SK-N-SH treated with all-trans-retinoic acid at 6 μM for 48 hours (cell line): ENCODE measurements at regions not wholly inside any gene's neighbourhood (a gene's known extent, or its start where the extent isn't known, plus 50 kb on each side); places are given as distances from the start of the nearest gene placed in this dataset.

Experiments used
- ATAC-seq: fragments of 200-7000 bp; cut with Tn5 transposase; 3 replicates; pipeline ENCODE4 v1.9.1; 2020; ENCODE audit warnings: mild to moderate bottlenecking, moderate library complexity
- ARNTL ChIP-seq: fragments of 450-650 bp; formaldehyde crosslinking; IDR thresholded peaks from 2 replicates; pipeline ENCODE4 v1.5.0; 2020; ENCODE audit warnings: low read depth, mild to moderate bottlenecking, moderate library complexity, borderline replicate concordance
- BACH2 ChIP-seq: fragments of 250-450 bp; sonication (Bioruptor Pico); IDR thresholded peaks from 2 replicates; pipeline ENCODE4 v1.9.0; 2021; ENCODE audit warnings: mild to moderate bottlenecking, borderline replicate concordance
- ESRRG ChIP-seq: fragments of 250-450 bp; sonication (Bioruptor Pico); IDR thresholded peaks from 2 replicates; pipeline ENCODE4 v1.6.1; 2021; ENCODE audit warnings: mild to moderate bottlenecking
- GLIS3 ChIP-seq: fragments of 250-450 bp; sonication (Bioruptor Pico); IDR thresholded peaks from 2 replicates; pipeline ENCODE4 v1.5.0; 2020; ENCODE audit warnings: mild to moderate bottlenecking, moderate library complexity
- ISL1 ChIP-seq: fragments of 250-450 bp; sonication (Bioruptor Pico); IDR thresholded peaks from 2 replicates; pipeline ENCODE4 v2.1.2; 2022; ENCODE audit warnings: mild to moderate bottlenecking, moderate library complexity
- OSR1 ChIP-seq: fragments of 250-450 bp; sonication (Bioruptor Pico); IDR thresholded peaks from 2 replicates; pipeline ENCODE4 v1.8.0; 2022; ENCODE audit warnings: moderate library complexity, mild to moderate bottlenecking, inconsistent platforms
- RARB ChIP-seq: fragments of 250-450 bp; sonication (Bioruptor Pico); IDR thresholded peaks from 2 replicates; pipeline ENCODE4 v1.8.0; 2021; ENCODE audit warnings: mild to moderate bottlenecking, moderate library complexity
- TOX ChIP-seq: fragments of 250-450 bp; sonication (Bioruptor Pico); IDR thresholded peaks from 2 replicates; pipeline ENCODE4 v1.8.0; 2021; ENCODE audit warnings: mild to moderate bottlenecking, moderate library complexity, borderline replicate concordance
- ZFP3 ChIP-seq: fragments of 250-450 bp; sonication (Bioruptor Pico); IDR thresholded peaks from 2 replicates; pipeline ENCODE4 v1.5.0; 2020; ENCODE audit warnings: mild to moderate bottlenecking, moderate library complexity
- ZNF70 ChIP-seq: fragments of 450-650 bp; formaldehyde crosslinking; IDR thresholded peaks from 2 replicates; pipeline ENCODE4 v1.5.0; 2020; ENCODE audit warnings: mild to moderate bottlenecking, moderate library complexity
- ZNF8 ChIP-seq: fragments of 450-650 bp; formaldehyde crosslinking; IDR thresholded peaks from 2 replicates; pipeline ENCODE4 v1.5.0; 2020; ENCODE audit warnings: mild to moderate bottlenecking, moderate library complexity
- TF ChIP-seq, protein P1 (sequence below): fragments of 250-450 bp; sonication (Bioruptor Pico); IDR thresholded peaks from 2 replicates; pipeline ENCODE4 v1.8.0; 2021; ENCODE audit warnings: low read depth, mild to moderate bottlenecking, moderate library complexity, borderline replicate concordance
- TF ChIP-seq, protein P2 (sequence below): fragments of 250-450 bp; sonication (Bioruptor Pico); IDR thresholded peaks from 2 replicates; pipeline ENCODE4 v1.8.0; 2020; ENCODE audit warnings: mild to moderate bottlenecking, moderate library complexity, borderline replicate concordance
- TF ChIP-seq, protein P3 (sequence below): fragments of 250-450 bp; sonication (Bioruptor Pico); IDR thresholded peaks from 2 replicates; pipeline ENCODE4 v1.5.0; 2020; ENCODE audit warnings: mild to moderate bottlenecking, moderate library complexity

DNA sequence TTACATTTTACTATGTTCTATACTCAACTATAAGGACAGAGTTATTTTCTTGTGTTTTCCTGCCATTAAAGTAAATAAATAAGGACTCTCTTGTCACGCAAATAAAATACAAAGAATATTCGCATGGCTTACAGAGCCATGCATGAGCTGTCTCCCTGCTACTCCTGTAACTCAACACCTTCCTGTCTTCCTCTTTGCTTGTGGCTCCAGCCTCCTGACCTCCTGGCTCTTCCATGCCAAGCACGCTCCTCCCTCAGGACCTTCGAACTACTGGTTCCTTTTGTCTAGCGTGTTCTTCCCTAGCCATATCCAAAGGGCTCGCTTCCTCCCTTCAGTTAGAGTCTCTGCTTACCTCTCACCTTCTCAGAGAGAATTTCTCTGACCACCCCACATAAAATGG, 124.3 kb upstream of the TMC3 start (continued):
- TF ChIP-seq ISL1 (CRISPR knock-in tag) (no peak), ESRRG (no peak), RARB (CRISPR knock-in tag) (no peak), ZNF70 (no peak), OSR1 (CRISPR knock-in tag) (no peak)

DNA sequence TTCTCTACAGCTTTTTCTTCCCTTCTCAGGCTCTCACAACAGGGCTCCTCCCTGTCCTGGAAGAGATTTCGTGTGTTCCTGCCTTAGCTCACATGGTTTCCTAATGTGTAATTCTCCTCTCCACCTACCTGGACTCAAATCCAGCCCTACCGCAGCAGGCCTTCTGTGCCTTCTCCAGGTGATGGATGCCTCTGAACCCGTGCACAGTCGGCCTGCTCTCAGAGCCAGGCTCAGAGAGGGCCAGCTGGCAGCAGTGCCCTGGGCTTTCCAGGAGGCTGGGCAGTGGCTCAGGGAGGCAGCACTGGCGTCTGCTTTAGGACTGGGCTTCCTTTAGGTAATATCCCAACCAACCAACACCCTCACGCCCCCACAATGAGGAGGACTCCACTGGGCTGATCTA, 123.2 kb upstream of the TMC3 start:
- TF ChIP-seq, protein P1, sequence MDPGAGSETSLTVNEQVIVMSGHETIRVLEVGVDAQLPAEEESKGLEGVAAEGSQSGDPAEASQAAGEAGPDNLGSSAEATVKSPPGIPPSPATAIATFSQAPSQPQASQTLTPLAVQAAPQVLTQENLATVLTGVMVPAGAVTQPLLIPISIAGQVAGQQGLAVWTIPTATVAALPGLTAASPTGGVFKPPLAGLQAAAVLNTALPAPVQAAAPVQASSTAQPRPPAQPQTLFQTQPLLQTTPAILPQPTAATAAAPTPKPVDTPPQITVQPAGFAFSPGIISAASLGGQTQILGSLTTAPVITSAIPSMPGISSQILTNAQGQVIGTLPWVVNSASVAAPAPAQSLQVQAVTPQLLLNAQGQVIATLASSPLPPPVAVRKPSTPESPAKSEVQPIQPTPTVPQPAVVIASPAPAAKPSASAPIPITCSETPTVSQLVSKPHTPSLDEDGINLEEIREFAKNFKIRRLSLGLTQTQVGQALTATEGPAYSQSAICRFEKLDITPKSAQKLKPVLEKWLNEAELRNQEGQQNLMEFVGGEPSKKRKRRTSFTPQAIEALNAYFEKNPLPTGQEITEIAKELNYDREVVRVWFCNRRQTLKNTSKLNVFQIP = no peak
- TF ChIP-seq ISL1 (CRISPR knock-in tag) = no peak
- TF ChIP-seq ZFP3 (CRISPR knock-in tag) = no peak
- TF ChIP-seq, all 23 proteins: peak for 0
- ATAC-seq = no peak

DNA sequence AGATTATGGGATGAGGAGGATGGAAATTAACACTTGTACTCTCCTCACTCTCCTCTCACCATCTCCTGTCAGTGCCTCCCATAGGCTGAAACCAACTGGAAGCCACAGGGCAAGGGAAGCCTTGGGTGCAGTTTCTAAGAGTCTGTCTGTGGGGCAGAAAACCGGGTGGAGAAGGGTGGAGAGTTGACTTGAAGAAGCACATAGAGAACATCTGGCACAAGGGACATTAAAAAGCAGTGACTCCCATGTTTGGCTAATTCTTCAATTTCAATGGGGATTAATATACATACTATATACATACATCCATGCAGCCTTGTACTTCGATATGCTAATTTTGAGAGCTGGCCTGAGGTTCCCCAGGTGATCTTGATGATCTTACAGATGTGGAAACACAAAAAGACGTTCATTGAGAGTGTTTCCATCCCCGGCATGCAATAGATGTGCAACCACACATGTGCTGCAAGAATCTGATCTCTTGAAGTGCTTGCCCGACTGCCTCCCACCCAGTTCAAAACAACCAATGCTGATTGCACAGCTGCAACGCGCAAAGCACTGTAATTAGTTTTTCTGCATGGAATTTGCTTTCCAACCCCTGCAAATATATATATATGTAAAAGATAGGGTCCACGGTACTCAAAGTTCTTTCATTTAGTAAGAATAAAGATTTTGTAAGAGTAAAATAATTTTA, 121.9 kb upstream of the TMC3 start:
- TF ChIP-seq, protein P2, sequence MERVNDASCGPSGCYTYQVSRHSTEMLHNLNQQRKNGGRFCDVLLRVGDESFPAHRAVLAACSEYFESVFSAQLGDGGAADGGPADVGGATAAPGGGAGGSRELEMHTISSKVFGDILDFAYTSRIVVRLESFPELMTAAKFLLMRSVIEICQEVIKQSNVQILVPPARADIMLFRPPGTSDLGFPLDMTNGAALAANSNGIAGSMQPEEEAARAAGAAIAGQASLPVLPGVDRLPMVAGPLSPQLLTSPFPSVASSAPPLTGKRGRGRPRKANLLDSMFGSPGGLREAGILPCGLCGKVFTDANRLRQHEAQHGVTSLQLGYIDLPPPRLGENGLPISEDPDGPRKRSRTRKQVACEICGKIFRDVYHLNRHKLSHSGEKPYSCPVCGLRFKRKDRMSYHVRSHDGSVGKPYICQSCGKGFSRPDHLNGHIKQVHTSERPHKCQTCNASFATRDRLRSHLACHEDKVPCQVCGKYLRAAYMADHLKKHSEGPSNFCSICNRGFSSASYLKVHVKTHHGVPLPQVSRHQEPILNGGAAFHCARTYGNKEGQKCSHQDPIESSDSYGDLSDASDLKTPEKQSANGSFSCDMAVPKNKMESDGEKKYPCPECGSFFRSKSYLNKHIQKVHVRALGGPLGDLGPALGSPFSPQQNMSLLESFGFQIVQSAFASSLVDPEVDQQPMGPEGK (CRISPR knock-in tag) = no peak
- ATAC-seq = no peak

DNA sequence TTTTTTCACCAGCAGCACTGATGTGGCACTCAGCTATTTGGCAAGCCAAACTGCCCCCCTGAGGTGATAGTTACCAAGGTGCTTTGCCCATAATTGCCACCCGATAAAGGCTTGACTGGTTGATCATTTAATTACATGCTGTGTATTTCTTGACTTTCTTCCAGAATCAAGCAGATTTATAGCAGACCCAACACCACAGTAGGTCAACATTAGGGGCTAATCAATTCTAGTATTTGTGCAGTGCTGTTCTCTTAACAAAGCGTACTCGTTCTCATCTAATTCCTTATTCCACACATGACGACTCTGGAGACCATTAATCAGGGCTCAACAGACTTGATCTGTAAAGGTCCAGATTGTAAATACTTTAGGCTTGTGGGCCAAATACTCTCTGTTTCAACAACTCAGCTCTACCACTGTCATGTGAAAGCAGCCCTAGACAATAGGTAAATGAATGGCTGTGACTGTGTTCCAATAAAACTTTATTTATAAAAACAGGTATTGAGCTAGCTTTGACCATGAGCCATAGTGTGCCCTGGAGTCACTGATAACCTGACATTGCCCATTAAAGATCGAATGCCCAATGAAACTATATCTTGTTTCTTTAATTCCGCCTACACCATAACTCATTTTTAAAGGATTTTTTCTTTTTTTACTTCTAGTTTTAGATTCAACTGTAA, 119.1 kb upstream of the TMC3 start:
- no peak for ATAC-seq
- no peak for TF ChIP-seq ARNTL (CRISPR knock-in tag)
- no peak for TF ChIP-seq BACH2 (CRISPR knock-in tag)
- no peak for TF ChIP-seq TOX
- TF ChIP-seq, protein P1 = no peak

DNA sequence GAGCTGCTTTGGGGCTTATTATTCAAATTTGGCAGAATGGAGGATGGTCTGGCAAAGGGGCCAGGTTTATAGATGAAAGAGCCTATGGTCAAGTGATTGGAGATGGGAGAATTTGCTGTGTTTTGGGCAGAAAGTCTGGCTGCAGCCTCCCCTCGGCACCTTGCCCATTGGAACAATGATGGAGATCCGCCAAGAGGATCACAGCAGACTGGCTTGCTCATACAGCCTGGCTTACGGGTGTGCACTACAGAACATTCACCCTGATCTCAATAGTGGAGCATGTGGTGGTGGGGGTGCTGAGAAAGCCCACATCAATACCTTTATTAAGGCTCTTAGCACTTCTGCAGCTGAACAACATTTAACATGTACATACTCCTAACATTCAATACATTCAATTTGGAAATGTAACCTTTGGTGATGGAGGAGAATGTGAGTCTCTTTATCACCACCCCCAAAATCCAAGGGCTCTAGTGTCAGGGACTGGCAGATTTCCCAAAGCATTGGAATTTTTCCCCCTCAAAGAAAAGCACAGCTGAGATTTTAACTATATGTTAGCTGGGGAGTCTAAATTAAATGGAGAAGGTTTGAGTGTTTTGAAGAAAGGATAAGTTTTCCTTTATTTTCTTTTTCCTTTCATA, 118.4 kb upstream of the TMC3 start:
- no peak for ATAC-seq
- TF ChIP-seq ZNF8 = no peak
- no peak for TF ChIP-seq GLIS3 (CRISPR knock-in tag)
- no peak for TF ChIP-seq ESRRG
- TF ChIP-seq, protein P3, sequence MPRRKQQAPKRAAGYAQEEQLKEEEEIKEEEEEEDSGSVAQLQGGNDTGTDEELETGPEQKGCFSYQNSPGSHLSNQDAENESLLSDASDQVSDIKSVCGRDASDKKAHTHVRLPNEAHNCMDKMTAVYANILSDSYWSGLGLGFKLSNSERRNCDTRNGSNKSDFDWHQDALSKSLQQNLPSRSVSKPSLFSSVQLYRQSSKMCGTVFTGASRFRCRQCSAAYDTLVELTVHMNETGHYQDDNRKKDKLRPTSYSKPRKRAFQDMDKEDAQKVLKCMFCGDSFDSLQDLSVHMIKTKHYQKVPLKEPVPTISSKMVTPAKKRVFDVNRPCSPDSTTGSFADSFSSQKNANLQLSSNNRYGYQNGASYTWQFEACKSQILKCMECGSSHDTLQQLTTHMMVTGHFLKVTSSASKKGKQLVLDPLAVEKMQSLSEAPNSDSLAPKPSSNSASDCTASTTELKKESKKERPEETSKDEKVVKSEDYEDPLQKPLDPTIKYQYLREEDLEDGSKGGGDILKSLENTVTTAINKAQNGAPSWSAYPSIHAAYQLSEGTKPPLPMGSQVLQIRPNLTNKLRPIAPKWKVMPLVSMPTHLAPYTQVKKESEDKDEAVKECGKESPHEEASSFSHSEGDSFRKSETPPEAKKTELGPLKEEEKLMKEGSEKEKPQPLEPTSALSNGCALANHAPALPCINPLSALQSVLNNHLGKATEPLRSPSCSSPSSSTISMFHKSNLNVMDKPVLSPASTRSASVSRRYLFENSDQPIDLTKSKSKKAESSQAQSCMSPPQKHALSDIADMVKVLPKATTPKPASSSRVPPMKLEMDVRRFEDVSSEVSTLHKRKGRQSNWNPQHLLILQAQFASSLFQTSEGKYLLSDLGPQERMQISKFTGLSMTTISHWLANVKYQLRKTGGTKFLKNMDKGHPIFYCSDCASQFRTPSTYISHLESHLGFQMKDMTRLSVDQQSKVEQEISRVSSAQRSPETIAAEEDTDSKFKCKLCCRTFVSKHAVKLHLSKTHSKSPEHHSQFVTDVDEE (CRISPR knock-in tag) = no peak
- TF ChIP-seq ZFP3 (CRISPR knock-in tag) = no peak
- no peak for TF ChIP-seq ARNTL (CRISPR knock-in tag)
